Adrenal gland (tissue), 5 donors: ENCODE measurements at regions not wholly inside any gene's neighbourhood (a gene's known extent, or its start where the extent isn't known, plus 50 kb on each side); places are given as distances from the start of the nearest gene placed in this dataset.

Experiments
- POLR2A ChIP-seq, 2 donors: fragments of 450-650 bp; IDR thresholded peaks; one replicate each; pipeline ENCODE4 v1.6.1; 2017; ENCODE audit warnings: antibody characterized with exemption in 2 of 2, mild to moderate bottlenecking in 2 of 2, moderate library complexity in 1 of 2
- TF ChIP-seq, protein P1 (sequence below), 6 experiments: fragments of 450-650 bp in 4 of 6; fragments of 200-600 bp in 2 of 6; sonication (generic) in 1 of 6; IDR thresholded peaks; 1 replicate in 5 of 6; 2 replicates in 1 of 6; pipeline versions ENCODE4 v1.5.1 to v1.8.0; 2016 to 2021; ENCODE audit warnings: antibody characterized with exemption in 6 of 6, mild to moderate bottlenecking in 2 of 6, moderate library complexity in 1 of 6
- donor health status: DM: no; HTN: no; CAD: no.

DNA sequence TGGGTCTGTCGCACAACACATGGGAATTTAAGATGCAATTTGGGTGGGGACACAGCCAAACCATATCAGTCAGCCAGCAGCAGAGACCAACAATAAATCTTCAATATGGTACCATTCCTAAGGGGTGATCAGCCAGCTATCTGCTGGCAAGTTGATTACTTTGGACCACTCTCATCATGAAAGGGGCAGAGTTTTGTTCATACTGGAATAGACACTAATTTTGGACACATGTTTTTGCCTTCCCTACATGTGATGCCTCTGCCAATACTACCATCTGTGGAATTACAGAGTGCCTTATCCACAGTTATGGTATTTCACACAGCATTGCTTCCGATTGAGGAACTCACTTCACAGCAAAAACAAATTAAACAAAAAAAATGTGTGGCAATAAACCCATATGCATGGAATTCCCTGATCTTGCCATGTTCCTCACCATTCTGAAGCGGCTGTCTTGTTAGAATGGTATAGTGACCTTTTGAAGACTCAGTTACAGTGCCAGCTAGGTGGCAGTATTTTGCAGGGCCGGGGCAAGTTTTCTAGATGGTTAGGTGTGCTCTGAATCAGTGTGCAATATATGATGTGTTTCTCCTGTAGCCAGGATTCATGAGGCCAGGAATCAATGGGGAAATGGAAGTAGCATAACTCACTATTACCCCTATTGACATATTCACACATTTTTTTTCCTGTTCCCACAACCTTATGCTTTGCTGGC lies 179.0 kb upstream of the IGF1 start:
- TF ChIP-seq, protein P1, sequence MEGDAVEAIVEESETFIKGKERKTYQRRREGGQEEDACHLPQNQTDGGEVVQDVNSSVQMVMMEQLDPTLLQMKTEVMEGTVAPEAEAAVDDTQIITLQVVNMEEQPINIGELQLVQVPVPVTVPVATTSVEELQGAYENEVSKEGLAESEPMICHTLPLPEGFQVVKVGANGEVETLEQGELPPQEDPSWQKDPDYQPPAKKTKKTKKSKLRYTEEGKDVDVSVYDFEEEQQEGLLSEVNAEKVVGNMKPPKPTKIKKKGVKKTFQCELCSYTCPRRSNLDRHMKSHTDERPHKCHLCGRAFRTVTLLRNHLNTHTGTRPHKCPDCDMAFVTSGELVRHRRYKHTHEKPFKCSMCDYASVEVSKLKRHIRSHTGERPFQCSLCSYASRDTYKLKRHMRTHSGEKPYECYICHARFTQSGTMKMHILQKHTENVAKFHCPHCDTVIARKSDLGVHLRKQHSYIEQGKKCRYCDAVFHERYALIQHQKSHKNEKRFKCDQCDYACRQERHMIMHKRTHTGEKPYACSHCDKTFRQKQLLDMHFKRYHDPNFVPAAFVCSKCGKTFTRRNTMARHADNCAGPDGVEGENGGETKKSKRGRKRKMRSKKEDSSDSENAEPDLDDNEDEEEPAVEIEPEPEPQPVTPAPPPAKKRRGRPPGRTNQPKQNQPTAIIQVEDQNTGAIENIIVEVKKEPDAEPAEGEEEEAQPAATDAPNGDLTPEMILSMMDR (IDR thresholded peaks at IDR 0.05): no peak
- no peak for TF ChIP-seq POLR2A (IDR thresholded peaks at IDR 0.05)
